RWPE2 (cell line): ENCODE measurements at regions not wholly inside any gene's neighbourhood (a gene's known extent, or its start where the extent isn't known, plus 50 kb on each side); places are given as distances from the start of the nearest gene placed in this dataset.
"Not testable (repeated sequence)": the region's sequence is repeated elsewhere in the genome, so short reads cannot be mapped to it uniquely, and the experiment has no call there.

ENCODE experiments used
- ATAC-seq: fragments of 200-7000 bp; cut with Tn5 transposase; 3 replicates; pipeline ENCODE4 v1.9.1; 2021; ENCODE audit warnings: low read depth
- DNase-seq: peaks from one replicate; pipeline ENCODE4 v3.0.0-alpha.2; 2020; ENCODE audit warnings: low spot score
- H3K27ac ChIP-seq: fragments of 450-650 bp; 2 replicates; pipeline ENCODE4 v1.5.1; 2017; ENCODE audit warnings: mild to moderate bottlenecking; ENCODE audit not compliant: poor library complexity, severe bottlenecking
- H3K27me3 ChIP-seq: fragments of 250-450 bp; sonication (Bioruptor Pico); 2 replicates; pipeline ENCODE4 v1.5.1; 2021; ENCODE audit warnings: mild to moderate bottlenecking, moderate library complexity; ENCODE audit not compliant: insufficient read depth, poor library complexity, severe bottlenecking
- H3K36me3 ChIP-seq: fragments of 250-450 bp; sonication (Bioruptor Pico); 2 replicates; pipeline ENCODE4 v1.5.1; 2020; ENCODE audit warnings: low read depth, mild to moderate bottlenecking, moderate library complexity
- H3K4me1 ChIP-seq: fragments of 250-450 bp; sonication (Bioruptor Pico); 2 replicates; pipeline ENCODE4 v1.5.1; 2021; ENCODE audit warnings: mild to moderate bottlenecking, moderate library complexity; ENCODE audit not compliant: insufficient read depth, poor library complexity, severe bottlenecking
- H3K4me3 ChIP-seq: fragments of 250-450 bp; sonication (Bioruptor Pico); 2 replicates; pipeline ENCODE4 v1.5.1; 2021; ENCODE audit warnings: mild to moderate bottlenecking, moderate library complexity; ENCODE audit not compliant: severe bottlenecking
- H3K9me3 ChIP-seq: fragments of 250-450 bp; sonication (Bioruptor Pico); 2 replicates; pipeline ENCODE4 v1.5.1; 2021; ENCODE audit warnings: mild to moderate bottlenecking, moderate library complexity; ENCODE audit not compliant: severe bottlenecking
- TF ChIP-seq, protein P1 (sequence below): fragments of 450-650 bp; IDR thresholded peaks from one replicate; pipeline ENCODE4 v1.5.1; 2017; ENCODE audit warnings: mild to moderate bottlenecking, moderate library complexity; ENCODE audit not compliant: poor library complexity, severe bottlenecking

DNA sequence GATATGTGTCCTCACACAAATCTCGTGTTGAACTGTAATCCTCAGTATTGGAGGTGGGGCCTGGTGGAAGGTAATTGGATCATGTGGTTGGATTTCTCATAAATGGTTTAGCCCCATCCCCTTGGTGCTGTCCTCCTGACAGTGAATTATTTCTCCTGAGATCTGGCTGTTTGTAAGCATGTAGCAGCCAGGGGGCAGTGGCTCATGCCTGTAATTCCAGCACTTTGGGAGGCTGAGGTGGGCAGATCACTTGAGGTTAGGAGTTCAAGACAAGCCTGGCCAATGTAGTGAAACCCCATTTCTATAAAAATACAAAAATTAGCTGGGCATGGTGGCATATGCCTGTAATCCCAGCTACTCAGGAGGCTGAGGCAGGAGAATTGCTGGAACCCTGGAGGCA is 999.0 kb downstream of the DNAH5 start:
- not testable (repeated sequence) for H3K27ac ChIP-seq, ATAC-seq

DNA sequence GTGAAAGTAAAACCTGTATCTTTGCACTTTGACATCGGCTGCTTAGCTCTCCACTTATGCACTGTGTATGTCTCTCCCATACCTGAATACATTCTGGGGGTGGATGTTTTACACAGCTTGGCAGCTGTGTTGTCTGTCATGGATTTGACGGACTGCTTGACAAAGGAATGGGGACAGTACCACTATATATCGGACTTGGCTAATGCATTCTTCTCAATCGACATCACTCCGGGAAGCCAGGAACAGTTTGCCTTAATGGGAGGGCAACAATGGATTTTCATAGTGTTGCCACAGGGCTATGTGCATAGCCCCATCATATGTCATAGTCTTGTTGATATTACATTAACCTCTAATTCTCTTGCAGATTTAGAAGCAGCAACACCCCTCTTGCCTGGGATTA is 1008.3 kb downstream of the DNAH5 start:
- H3K9me3 ChIP-seq: no peaks in the 10 kb centered on the region
- H3K36me3 ChIP-seq: no peaks in the 10 kb centered on the region
- no peaks in the 10 kb centered on the region for H3K27me3 ChIP-seq
- no peak for DNase-seq
- no peak overlapping the region for H3K27ac ChIP-seq
- H3K4me3 ChIP-seq: no peak overlapping the region
- TF ChIP-seq, protein P1, sequence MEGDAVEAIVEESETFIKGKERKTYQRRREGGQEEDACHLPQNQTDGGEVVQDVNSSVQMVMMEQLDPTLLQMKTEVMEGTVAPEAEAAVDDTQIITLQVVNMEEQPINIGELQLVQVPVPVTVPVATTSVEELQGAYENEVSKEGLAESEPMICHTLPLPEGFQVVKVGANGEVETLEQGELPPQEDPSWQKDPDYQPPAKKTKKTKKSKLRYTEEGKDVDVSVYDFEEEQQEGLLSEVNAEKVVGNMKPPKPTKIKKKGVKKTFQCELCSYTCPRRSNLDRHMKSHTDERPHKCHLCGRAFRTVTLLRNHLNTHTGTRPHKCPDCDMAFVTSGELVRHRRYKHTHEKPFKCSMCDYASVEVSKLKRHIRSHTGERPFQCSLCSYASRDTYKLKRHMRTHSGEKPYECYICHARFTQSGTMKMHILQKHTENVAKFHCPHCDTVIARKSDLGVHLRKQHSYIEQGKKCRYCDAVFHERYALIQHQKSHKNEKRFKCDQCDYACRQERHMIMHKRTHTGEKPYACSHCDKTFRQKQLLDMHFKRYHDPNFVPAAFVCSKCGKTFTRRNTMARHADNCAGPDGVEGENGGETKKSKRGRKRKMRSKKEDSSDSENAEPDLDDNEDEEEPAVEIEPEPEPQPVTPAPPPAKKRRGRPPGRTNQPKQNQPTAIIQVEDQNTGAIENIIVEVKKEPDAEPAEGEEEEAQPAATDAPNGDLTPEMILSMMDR: no peak
- ATAC-seq: no peak
- peaks cover 4% of the 10 kb centered on the region for H3K4me1 ChIP-seq

More for the DNA sequence above, 999.0 kb downstream of the DNAH5 start:
- not testable (repeated sequence) for DNase-seq, H3K36me3 ChIP-seq, H3K4me3 ChIP-seq, H3K9me3 ChIP-seq, H3K4me1 ChIP-seq, H3K27me3 ChIP-seq
- TF ChIP-seq, protein P1: peak; percentile 26

DNA sequence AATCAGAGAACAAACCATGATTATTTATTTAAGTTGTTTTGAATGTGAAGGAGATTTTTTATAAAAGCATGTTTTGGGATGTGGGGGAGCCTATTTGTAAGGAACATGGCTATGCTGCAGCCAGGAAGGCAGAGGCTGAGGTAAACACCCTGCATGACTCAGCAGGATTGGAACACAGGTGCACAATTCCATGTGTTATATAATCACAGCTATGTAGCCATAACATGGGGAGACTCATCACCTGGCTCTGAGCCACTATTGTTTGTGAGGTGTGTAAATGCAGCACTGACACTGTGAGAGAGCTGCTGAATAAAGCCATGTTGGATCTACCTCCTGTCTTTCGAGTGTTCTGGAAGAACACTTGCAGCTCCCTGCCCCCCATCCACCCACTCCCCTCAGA is 1009.8 kb downstream of the DNAH5 start:
- Histone ChIP-seq H3K9me3 (no peaks in the 10 kb centered on the region), H3K4me3 (no peak overlapping the region), H3K36me3 (no peaks in the 10 kb centered on the region), H3K4me1 (peaks cover 4% of the 10 kb centered on the region), H3K27me3 (no peaks in the 10 kb centered on the region), H3K27ac (no peak overlapping the region)
- DNase-seq: peak; percentile 81
- ATAC-seq: peak; percentile 86
- TF ChIP-seq, protein P1: no peak

DNA sequence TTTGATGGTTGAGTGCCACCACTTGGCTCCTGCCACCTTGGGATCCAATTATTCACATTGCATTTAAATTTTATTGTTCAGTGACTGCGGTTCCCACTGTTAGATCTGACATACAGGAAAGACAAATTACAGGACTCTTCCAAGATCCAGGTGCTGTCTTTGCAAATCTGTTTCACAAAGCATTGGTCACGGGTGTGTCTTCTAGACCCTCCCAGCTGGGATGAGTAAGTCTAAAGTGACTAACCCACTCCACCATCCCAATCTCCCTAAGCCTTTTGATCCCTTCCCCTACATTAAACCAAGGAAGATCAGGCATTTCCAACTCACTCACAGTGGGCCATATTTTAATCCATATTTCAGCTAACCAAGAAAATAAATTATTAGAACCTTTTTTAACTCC is 1016.3 kb upstream of the CTNND2 start:
- Histone ChIP-seq H3K36me3 (no peaks in the 10 kb centered on the region), H3K9me3 (no peaks in the 10 kb centered on the region), H3K4me3 (no peak overlapping the region), H3K27me3 (peaks cover 7% of the 10 kb centered on the region), H3K27ac (no peak overlapping the region), H3K4me1 (no peaks in the 10 kb centered on the region)
- peak; percentile 51; the same call in 1 of the 3 replicates for ATAC-seq
- TF ChIP-seq, protein P1: no peak
- DNase-seq: no peak

DNA sequence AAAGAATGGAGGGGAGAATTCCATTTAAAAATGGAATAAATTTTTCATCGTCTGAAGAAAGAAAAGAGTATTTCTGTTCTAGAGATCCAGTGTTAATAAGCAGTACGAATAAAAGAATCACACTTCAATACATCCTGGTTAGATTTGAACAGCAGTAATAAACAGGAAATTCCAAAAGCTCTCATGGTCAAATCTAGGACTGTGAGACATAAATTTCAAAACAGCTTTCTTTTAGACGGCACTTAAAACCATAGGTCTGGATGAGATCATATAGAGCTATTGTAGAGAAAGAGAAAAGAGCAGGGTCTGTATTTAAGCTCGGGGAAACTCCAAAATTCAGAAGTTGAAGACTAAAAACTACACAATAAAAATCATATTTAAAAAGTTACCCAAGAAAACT is 1006.9 kb upstream of the CTNND2 start:
- ATAC-seq: no peak

More for the DNA sequence above, 1006.9 kb upstream of the CTNND2 start:
- no peak overlapping the region for H3K27ac ChIP-seq
- H3K4me1 ChIP-seq: no peaks in the 10 kb centered on the region
- DNase-seq: no peak
- H3K27me3 ChIP-seq: peaks cover 6% of the 10 kb centered on the region
- H3K9me3 ChIP-seq: no peaks in the 10 kb centered on the region
- H3K4me3 ChIP-seq: no peak overlapping the region
- H3K36me3 ChIP-seq: no peaks in the 10 kb centered on the region
- TF ChIP-seq, protein P1: no peak
